VCaP (cell line): ENCODE measurements at regions not wholly inside any gene's neighbourhood (a gene's known extent, or its start where the extent isn't known, plus 50 kb on each side); places are given as distances from the start of the nearest gene placed in this dataset.

Source experiments
- H3K27ac ChIP-seq: fragments of 450-650 bp; 2 replicates; pipeline ENCODE4 v1.5.1; 2017
- TF ChIP-seq, protein P1 (sequence below): fragments of 450-650 bp; conservative IDR thresholded peaks from 2 replicates; pipeline ENCODE4 v1.5.1; 2017; ENCODE audit warnings: mild to moderate bottlenecking, moderate library complexity

DNA sequence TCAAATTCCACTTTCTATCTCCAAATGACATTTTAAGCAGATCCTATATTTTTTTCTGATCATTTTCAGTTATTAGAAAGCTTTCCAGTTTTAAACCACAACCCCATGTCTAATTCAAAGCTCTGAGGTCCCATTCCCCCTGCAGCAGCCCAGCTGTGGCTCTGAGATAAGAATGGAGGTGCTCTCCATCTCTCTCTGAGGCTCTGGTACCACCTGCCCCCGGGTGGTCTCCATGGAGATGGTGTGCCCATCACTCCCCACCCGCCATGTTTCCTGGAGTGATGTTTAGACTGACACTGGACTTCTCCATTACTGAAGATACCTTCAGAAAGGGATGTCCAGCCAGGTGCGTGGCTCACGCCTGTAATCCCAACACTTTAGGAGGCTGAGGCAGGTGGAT lies 68.1 kb upstream of the SEC14L1 start:
- TF ChIP-seq, protein P1, sequence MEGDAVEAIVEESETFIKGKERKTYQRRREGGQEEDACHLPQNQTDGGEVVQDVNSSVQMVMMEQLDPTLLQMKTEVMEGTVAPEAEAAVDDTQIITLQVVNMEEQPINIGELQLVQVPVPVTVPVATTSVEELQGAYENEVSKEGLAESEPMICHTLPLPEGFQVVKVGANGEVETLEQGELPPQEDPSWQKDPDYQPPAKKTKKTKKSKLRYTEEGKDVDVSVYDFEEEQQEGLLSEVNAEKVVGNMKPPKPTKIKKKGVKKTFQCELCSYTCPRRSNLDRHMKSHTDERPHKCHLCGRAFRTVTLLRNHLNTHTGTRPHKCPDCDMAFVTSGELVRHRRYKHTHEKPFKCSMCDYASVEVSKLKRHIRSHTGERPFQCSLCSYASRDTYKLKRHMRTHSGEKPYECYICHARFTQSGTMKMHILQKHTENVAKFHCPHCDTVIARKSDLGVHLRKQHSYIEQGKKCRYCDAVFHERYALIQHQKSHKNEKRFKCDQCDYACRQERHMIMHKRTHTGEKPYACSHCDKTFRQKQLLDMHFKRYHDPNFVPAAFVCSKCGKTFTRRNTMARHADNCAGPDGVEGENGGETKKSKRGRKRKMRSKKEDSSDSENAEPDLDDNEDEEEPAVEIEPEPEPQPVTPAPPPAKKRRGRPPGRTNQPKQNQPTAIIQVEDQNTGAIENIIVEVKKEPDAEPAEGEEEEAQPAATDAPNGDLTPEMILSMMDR: no peak
- no peak overlapping the region for H3K27ac ChIP-seq

DNA sequence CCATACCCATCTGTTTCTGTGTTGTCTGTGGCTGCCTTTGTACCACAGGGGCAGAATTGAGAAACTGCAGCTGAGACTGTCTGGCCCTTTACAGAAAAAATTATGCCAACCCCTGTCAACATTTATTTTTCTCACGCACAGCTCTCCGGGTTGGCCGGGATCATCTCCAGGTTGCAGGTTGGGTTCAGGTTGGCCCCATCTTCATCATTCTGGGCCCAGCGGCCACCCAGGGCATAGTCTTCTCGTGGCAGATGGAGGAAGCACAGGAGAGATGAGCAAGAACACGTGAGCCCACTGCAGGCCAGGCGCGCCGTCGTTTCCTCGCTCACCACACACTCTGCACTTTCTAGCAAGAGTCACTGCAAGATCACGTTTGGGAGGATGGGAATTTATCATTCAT lies 66.1 kb upstream of the SEC14L1 start:
- TF ChIP-seq, protein P1: no peak
- H3K27ac ChIP-seq: no peak overlapping the region; the same call in 1 of the 2 replicates

DNA sequence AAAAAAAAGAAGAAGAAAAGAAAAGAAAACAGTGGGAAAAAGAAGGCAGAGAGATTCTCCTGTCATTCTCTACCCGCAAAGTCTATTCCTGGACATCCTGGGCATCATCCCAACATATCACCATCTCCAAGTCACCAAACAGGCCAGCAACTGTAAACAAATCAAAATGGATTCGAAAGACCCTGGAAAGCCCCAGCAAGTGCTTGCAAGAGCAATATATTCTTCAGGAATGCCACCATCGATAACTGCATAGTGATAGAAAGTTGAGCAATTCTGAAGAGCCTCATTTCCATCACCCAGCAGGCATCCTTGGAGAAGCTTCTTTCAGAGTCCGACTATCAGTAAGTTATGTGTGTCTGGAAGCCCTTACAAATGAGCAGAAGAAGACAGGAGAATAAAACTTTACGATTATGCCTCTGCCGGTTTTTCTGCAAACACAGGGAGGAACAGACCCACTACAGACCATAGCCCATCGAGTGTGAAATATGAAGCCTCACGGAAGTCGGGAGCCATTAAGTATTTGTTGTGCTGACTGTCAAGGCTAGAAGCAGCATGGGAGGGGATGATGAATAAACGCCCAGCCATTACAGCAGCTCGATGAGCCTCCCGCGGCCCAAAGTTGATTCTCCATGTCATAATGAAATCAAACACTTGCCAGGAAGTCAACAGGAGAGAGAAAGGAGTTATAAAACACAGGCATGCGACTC lies 64.5 kb upstream of the SEC14L1 start:
- peak overlapping the region; percentile 90 for H3K27ac ChIP-seq
- TF ChIP-seq, protein P1: no peak

DNA sequence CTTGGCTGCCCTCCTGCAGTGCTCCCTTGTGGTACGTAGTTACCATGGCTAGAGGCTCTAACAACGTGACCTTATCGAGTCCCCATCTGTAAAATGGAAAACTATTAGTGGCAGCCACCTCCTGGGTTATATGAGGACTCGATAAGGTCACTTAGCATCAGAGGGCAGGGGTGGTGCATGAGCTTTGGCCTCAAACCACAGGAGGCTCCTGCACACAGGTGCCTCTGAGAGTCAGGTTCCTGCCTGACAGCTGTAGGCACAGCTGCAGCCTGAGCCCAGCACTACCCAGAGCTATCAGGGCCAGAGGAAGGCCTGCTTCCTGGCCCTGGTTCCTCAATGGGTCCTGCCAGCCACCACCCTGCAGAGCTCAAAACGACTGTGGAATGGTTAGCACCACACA lies 57.2 kb upstream of the SEC14L1 start:
- TF ChIP-seq, protein P1: no peak
- H3K27ac ChIP-seq: no peak overlapping the region

GRCh38 chr17:77085926-77086432 lies 54.8 kb upstream of the SEC14L1 start:
- peak overlapping the region; percentile 47 for H3K27ac ChIP-seq
- TF ChIP-seq, protein P1: no peak

DNA sequence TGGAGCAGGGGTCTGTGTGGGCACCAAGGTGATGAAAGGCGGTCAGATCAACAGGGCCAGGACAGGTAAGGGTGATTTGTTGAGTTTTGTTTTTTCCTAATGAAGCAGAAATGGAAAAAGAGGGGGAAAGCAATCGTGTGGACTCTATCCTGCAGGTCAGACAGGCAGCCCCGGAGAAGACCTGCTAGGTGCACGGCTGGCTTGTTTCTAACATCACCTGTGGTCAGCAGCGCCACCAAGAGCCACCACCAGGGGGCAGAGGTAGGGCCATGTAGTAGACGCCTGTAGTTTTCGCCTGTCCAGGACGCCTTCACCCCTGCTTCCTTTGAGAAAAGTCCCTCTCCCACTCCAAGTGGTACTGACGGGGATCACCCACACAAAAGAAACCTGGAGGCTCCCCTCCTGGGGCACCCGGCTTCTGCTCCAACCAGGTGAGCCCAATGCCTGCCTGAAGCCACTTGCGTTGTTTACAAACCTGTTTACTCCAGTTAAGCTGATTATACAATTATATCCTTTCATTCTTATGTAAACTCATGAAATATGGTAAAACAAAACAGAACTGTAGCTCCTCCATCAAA lies 54.2 kb upstream of the SEC14L1 start:
- peak overlapping the region; percentile 47 for H3K27ac ChIP-seq
- TF ChIP-seq, protein P1: peak; percentile 96

DNA sequence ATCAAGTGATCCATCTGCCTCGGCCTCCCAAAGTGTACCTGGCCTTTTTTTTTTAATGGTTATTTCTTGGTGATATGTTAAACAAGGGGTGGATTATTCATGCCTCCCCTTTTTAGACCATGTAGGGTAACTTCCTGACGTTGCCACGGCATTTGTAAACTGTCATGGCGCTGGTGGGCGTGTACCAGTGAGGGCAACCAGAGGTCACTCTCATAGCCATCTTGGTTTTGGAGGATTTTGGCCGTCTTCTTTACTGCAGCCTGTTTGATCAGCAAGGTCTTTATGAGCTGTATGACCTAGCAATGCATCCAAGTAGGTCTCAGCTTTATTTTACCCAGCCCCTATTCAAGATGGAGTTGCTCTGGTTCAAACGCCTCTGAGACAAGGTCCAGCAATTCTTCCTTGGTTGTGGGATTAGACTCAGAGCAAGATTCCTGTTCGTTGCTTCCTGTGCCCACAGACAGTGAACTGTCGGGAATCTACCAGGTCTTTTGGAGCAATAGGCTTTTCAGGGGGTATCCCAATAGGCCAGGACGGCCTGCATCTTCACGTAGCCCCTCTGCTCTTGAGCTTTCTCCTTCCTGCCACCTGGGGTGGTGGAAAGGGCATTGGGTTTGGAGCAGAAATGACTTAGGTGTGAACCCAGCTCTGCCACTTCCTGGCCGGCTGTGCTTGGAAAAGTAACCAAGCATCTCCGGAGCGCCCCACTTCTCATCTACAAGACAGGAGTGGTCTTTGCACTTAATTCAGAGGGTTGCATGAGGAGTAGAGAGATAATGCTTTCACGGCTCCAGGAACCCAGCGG lies 52.9 kb upstream of the SEC14L1 start:
- peak overlapping the region; percentile 95 for H3K27ac ChIP-seq
- TF ChIP-seq, protein P1: no peak
